ENCODE measurements at regions not wholly inside any gene's neighbourhood (a gene's known extent, or its start where the extent isn't known, plus 50 kb on each side); places are given as distances from the start of the nearest gene placed in this dataset.

DNA sequence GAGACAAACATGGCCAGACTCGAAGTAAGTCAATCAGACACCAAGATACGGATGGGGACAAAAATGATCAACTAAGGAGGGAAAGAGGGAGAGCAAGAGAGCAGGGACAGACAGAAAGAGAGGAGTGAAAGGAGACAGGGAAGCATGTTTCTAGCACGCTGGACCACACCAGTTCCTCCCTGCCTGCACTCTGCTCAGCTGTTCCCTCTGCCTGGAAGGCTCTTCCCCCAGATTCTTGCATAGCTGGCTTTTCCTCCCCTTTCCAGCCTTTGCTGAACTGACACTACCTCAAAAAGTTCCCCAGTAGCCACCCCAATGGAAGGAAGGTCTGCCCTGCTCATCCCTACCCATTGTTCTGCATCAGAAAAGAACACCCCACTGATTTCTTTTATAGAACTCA lies 185.9 kb downstream of the MAFB start:
- Mint-ChIP-seq H3K36me3 (ENCODE audit: low read depth) (no peaks in the 10 kb centered on the region), H3K4me3 (no peak overlapping the region), H3K27ac (no peak overlapping the region), H3K4me1 (peaks cover 14% of the 10 kb centered on the region; the same call in 2 of the 3 replicates), H3K9me3 (no peaks in the 10 kb centered on the region), H3K27me3 (ENCODE audit: insufficient read depth, low read depth, poor library complexity) (peaks cover 3% of the 10 kb centered on the region)
- no peaks in the 10 kb centered on the region for H4K20me1 ChIP-seq (replicated peaks; ENCODE audit: insufficient read depth)
- H3K4me2 ChIP-seq = no peak overlapping the region
- no peaks in the 10 kb centered on the region for H3F3A ChIP-seq (replicated peaks; ENCODE audit: low read depth)
- no peak overlapping the region for H3K27ac ChIP-seq (ENCODE audit: low read depth)
- no peak overlapping the region for H3K4me3 ChIP-seq
- no peaks in the 10 kb centered on the region for H3K79me2 ChIP-seq (replicated peaks; ENCODE audit: insufficient read depth)
- no peaks in the 10 kb centered on the region for H3K36me3 ChIP-seq (ENCODE audit: insufficient read depth)
- no peaks in the 10 kb centered on the region for H3K4me1 ChIP-seq (ENCODE audit: insufficient read depth)
- TF ChIP-seq CREB1 (CRISPR knock-in tag; IDR thresholded peaks at IDR 0.05; ENCODE audit: low read depth) (no peak), STAT1 (IDR thresholded peaks at IDR 0.05; ENCODE audit: unreplicated experiment) (no peak), ZNF114 (CRISPR knock-in tag; IDR thresholded peaks at IDR 0.05) (no peak), POLR2AphosphoS5 (IDR thresholded peaks at IDR 0.05; ENCODE audit: low read depth) (no peak)
- H3K9me2 ChIP-seq (ENCODE audit: insufficient read depth) = no peaks in the 10 kb centered on the region; the same call in 1 of the 2 replicates
- no peak for DNase-seq (ENCODE audit: low spot score)
- H2AFZ ChIP-seq = peak overlapping the region; percentile 83
- peak; percentile 39 for ATAC-seq
- no peaks in the 10 kb centered on the region for H3K27me3 ChIP-seq (ENCODE audit: insufficient read depth)

DNA sequence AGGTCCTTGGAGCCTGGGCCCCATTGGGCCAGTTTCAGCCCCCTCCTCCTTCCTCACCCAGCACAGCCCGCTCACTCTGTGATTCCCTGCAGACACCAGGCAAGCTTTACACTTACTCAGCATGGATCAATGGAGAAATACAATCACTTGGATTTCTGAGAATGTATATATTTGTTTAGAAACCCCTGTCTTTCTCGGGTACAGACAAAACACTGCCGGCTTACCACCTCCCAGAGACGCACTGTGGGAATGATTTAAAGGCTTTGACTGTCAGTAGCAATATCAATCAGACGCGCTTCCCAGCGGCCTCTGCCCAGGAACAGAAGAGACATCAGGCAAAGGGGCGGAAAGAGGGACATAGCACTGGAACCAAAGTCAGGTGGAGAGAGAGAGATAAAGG lies 186.5 kb downstream of the MAFB start:
- no peaks in the 10 kb centered on the region for H3K36me3 Mint-ChIP-seq (ENCODE audit: low read depth)
- Histone ChIP-seq H2AFZ (peak overlapping the region; percentile 83), H3K79me2 (replicated peaks; ENCODE audit: insufficient read depth) (no peaks in the 10 kb centered on the region), H3K4me3 (no peak overlapping the region), H3K4me1 (ENCODE audit: insufficient read depth) (no peaks in the 10 kb centered on the region), H3K27ac (ENCODE audit: low read depth) (no peak overlapping the region), H3K9me2 (ENCODE audit: insufficient read depth) (no peaks in the 10 kb centered on the region; the same call in 1 of the 2 replicates), H3K36me3 (ENCODE audit: insufficient read depth) (no peaks in the 10 kb centered on the region), H3K4me2 (no peak overlapping the region), H4K20me1 (replicated peaks; ENCODE audit: insufficient read depth) (no peaks in the 10 kb centered on the region), H3F3A (replicated peaks; ENCODE audit: low read depth) (no peaks in the 10 kb centered on the region), H3K27me3 (ENCODE audit: insufficient read depth) (no peaks in the 10 kb centered on the region)
- ATAC-seq (peak; percentile 66), DNase-seq (ENCODE audit: low spot score) (no peak)
- no peaks in the 10 kb centered on the region for H3K9me3 Mint-ChIP-seq
- peaks cover 14% of the 10 kb centered on the region; the same call in 2 of the 3 replicates for H3K4me1 Mint-ChIP-seq
- H3K4me3 Mint-ChIP-seq = no peak overlapping the region
- H3K27ac Mint-ChIP-seq = no peak overlapping the region
- peaks cover 4% of the 10 kb centered on the region for H3K27me3 Mint-ChIP-seq (ENCODE audit: insufficient read depth, low read depth, poor library complexity)
- no peak for TF ChIP-seq NANOG (IDR thresholded peaks at IDR 0.05; ENCODE audit: borderline replicate concordance)
- no peak for TF ChIP-seq POLR2AphosphoS5 (IDR thresholded peaks at IDR 0.05; ENCODE audit: low read depth)
- no peak for TF ChIP-seq JUNB (IDR thresholded peaks at IDR 0.05; ENCODE audit: unreplicated experiment)
- TF ChIP-seq, protein P1, sequence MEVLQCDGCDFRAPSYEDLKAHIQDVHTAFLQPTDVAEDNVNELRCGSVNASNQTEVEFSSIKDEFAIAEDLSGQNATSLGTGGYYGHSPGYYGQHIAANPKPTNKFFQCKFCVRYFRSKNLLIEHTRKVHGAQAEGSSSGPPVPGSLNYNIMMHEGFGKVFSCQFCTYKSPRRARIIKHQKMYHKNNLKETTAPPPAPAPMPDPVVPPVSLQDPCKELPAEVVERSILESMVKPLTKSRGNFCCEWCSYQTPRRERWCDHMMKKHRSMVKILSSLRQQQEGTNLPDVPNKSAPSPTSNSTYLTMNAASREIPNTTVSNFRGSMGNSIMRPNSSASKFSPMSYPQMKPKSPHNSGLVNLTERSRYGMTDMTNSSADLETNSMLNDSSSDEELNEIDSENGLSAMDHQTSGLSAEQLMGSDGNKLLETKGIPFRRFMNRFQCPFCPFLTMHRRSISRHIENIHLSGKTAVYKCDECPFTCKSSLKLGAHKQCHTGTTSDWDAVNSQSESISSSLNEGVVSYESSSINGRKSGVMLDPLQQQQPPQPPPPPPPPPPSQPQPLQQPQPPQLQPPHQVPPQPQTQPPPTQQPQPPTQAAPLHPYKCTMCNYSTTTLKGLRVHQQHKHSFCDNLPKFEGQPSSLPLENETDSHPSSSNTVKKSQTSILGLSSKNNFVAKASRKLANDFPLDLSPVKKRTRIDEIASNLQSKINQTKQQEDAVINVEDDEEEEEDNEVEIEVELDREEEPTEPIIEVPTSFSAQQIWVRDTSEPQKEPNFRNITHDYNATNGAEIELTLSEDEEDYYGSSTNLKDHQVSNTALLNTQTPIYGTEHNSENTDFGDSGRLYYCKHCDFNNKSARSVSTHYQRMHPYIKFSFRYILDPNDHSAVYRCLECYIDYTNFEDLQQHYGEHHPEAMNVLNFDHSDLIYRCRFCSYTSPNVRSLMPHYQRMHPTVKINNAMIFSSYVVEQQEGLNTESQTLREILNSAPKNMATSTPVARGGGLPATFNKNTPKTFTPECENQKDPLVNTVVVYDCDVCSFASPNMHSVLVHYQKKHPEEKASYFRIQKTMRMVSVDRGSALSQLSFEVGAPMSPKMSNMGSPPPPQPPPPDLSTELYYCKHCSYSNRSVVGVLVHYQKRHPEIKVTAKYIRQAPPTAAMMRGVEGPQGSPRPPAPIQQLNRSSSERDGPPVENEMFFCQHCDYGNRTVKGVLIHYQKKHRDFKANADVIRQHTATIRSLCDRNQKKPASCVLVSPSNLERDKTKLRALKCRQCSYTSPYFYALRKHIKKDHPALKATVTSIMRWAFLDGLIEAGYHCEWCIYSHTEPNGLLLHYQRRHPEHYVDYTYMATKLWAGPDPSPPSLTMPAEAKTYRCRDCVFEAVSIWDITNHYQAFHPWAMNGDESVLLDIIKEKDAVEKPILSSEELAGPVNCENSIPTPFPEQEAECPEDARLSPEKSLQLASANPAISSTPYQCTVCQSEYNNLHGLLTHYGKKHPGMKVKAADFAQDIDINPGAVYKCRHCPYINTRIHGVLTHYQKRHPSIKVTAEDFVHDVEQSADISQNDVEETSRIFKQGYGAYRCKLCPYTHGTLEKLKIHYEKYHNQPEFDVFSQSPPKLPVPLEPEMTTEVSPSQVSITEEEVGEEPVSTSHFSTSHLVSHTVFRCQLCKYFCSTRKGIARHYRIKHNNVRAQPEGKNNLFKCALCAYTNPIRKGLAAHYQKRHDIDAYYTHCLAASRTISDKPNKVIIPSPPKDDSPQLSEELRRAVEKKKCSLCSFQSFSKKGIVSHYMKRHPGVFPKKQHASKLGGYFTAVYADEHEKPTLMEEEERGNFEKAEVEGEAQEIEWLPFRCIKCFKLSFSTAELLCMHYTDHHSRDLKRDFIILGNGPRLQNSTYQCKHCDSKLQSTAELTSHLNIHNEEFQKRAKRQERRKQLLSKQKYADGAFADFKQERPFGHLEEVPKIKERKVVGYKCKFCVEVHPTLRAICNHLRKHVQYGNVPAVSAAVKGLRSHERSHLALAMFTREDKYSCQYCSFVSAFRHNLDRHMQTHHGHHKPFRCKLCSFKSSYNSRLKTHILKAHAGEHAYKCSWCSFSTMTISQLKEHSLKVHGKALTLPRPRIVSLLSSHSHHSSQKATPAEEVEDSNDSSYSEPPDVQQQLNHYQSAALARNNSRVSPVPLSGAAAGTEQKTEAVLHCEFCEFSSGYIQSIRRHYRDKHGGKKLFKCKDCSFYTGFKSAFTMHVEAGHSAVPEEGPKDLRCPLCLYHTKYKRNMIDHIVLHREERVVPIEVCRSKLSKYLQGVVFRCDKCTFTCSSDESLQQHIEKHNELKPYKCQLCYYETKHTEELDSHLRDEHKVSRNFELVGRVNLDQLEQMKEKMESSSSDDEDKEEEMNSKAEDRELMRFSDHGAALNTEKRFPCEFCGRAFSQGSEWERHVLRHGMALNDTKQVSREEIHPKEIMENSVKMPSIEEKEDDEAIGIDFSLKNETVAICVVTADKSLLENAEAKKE (CRISPR knock-in tag; IDR thresholded peaks at IDR 0.05) = no peak
- TF ChIP-seq, protein P2, sequence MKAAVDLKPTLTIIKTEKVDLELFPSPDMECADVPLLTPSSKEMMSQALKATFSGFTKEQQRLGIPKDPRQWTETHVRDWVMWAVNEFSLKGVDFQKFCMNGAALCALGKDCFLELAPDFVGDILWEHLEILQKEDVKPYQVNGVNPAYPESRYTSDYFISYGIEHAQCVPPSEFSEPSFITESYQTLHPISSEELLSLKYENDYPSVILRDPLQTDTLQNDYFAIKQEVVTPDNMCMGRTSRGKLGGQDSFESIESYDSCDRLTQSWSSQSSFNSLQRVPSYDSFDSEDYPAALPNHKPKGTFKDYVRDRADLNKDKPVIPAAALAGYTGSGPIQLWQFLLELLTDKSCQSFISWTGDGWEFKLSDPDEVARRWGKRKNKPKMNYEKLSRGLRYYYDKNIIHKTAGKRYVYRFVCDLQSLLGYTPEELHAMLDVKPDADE (IDR thresholded peaks at IDR 0.05) = no peak
- TF ChIP-seq ZNF114 (CRISPR knock-in tag; IDR thresholded peaks at IDR 0.05) = no peak
- no peak for TF ChIP-seq EZH2phosphoT487 (IDR thresholded peaks at IDR 0.05; ENCODE audit: unreplicated experiment)
- TF ChIP-seq, protein P3, sequence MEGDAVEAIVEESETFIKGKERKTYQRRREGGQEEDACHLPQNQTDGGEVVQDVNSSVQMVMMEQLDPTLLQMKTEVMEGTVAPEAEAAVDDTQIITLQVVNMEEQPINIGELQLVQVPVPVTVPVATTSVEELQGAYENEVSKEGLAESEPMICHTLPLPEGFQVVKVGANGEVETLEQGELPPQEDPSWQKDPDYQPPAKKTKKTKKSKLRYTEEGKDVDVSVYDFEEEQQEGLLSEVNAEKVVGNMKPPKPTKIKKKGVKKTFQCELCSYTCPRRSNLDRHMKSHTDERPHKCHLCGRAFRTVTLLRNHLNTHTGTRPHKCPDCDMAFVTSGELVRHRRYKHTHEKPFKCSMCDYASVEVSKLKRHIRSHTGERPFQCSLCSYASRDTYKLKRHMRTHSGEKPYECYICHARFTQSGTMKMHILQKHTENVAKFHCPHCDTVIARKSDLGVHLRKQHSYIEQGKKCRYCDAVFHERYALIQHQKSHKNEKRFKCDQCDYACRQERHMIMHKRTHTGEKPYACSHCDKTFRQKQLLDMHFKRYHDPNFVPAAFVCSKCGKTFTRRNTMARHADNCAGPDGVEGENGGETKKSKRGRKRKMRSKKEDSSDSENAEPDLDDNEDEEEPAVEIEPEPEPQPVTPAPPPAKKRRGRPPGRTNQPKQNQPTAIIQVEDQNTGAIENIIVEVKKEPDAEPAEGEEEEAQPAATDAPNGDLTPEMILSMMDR (conservative IDR thresholded peaks at IDR 0.05; ENCODE audit: low read depth in 2 of 2) = no peak
